ENCODE measurements at regions not wholly inside any gene's neighbourhood (a gene's known extent, or its start where the extent isn't known, plus 50 kb on each side); places are given as distances from the start of the nearest gene placed in this dataset.

DNA sequence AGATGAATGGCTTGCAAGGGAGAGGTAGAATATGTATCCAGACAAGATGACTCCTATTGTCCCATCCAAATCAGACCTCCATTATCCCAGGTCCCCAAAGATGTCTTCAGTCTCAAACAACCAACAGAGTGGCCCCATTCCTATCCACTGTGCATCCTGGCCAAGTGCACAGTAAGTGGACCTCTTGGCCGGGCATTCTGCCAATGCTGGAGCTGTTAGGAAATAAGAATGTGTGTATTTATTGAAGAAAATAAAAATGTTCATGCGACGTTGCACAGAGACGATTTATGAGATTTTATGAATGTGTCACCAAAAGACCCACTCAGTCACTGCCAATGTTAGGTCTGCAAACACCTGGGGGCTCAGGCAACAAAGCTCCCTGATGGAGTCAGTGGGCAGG, 196.0 kb downstream of the MAFB start:
- Histone ChIP-seq H3K9ac (ENCODE audit: low read length) (no peak overlapping the region), H3K27me3 (replicated peaks; ENCODE audit: control insufficient read depth, insufficient read depth, low read length) (peaks cover 11% of the 10 kb centered on the region), H3K4me3 (ENCODE audit: low read length) (no peak overlapping the region), H3K9me3 (ENCODE audit: control insufficient read depth, low read length) (no peaks in the 10 kb centered on the region), H3K4me1 (ENCODE audit: control insufficient read depth, insufficient read depth, low read length) (peaks cover 20% of the 10 kb centered on the region), H3K36me3 (ENCODE audit: control insufficient read depth, insufficient read depth, low read length, severe bottlenecking) (no peaks in the 10 kb centered on the region)
- peak; percentile 63 for DNase-seq (ENCODE audit: low read depth)

DNA sequence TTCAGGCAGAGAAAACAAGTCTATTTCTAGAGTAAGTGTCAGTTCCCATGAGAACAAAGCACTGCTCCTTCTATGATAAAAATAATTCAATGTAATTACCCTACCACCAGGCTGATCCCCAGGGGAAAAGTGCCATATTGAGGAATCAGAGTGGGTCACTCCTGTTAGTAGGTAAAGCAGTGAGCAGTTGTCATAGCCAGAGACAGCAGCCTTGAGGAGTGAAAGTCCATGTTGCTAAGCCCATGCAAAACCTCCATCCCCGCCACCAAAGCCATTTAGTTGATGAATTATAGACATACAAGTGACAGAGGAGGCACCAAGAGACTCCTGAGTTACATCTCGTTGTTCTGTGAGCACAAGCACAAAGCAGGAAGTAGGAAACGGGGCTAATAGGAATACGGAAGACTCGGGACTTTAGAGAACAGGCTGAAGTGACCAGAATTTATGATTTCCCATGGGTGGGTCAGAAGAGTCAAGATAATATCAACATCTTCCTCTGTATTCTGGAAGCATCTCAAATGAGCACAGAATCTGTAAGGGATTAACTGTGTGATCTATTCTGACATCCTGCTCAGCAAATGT, 197.9 kb downstream of the MAFB start:
- Histone ChIP-seq H3K4me3 (ENCODE audit: low read length) (no peak overlapping the region), H3K27me3 (replicated peaks; ENCODE audit: control insufficient read depth, insufficient read depth, low read length) (peaks cover 11% of the 10 kb centered on the region)

DNA sequence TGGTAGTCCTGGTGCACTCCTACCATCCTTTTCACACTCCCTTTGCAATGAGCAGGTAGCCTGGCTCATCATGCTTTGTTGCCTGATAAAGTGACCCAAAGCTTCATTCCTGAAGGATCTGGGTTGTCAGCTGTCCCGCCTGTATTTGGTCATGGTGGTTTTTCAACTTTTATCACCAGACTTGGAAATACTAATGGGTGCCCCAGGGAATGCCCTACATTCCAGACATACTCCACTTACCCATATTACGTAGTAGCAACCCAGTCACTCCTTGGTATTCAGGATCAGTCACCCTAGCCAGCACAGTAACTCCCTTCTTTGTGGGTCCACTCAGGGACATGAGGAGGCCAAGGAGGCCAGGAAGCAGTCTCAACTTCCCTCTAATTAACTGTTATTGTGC, 199.2 kb downstream of the MAFB start:
- DNase-seq (ENCODE audit: low read depth), result peak; percentile 19
- peaks cover 3% of the 10 kb centered on the region for H3K9me3 ChIP-seq (ENCODE audit: control insufficient read depth, low read length)
- no peak overlapping the region for H3K9ac ChIP-seq (ENCODE audit: low read length)
- H3K36me3 ChIP-seq (ENCODE audit: control insufficient read depth, insufficient read depth, low read length, severe bottlenecking), result no peaks in the 10 kb centered on the region
- H3K27me3 ChIP-seq (replicated peaks; ENCODE audit: control insufficient read depth, insufficient read depth, low read length), result peaks cover 11% of the 10 kb centered on the region
- H3K4me3 ChIP-seq (ENCODE audit: low read length), result no peak overlapping the region
- H3K4me1 ChIP-seq (ENCODE audit: control insufficient read depth, insufficient read depth, low read length), result peaks cover 16% of the 10 kb centered on the region

More for the DNA sequence above, 197.9 kb downstream of the MAFB start:
- Histone ChIP-seq H3K4me1 (ENCODE audit: control insufficient read depth, insufficient read depth, low read length) (peaks cover 16% of the 10 kb centered on the region), H3K9ac (ENCODE audit: low read length) (no peak overlapping the region), H3K9me3 (ENCODE audit: control insufficient read depth, low read length) (peaks cover 3% of the 10 kb centered on the region), H3K36me3 (ENCODE audit: control insufficient read depth, insufficient read depth, low read length, severe bottlenecking) (no peaks in the 10 kb centered on the region)
- no peak for DNase-seq (ENCODE audit: low read depth)

DNA sequence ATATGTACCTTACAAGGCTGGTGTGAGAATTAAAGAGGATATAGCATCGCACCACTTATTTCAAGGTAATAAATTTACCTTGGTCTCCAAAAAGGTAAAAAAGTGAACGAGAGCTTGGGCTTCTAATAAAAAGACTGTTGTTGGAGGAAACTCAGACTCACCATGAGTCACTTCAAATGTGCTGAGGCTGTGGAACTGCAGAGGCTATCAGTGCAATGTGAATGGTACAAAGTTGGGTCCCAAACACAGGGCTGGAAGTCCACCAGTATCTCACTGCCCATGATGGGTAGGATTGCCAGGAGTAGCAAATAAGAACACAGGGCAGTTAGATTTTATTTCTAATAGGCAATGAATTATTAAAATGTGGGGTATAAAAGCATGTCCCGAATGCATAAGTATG, 200.6 kb downstream of the MAFB start:
- Histone ChIP-seq H3K9me3 (ENCODE audit: control insufficient read depth, low read length) (peaks cover 3% of the 10 kb centered on the region), H3K36me3 (ENCODE audit: control insufficient read depth, insufficient read depth, low read length, severe bottlenecking) (no peaks in the 10 kb centered on the region), H3K4me1 (ENCODE audit: control insufficient read depth, insufficient read depth, low read length) (peaks cover 12% of the 10 kb centered on the region), H3K4me3 (ENCODE audit: low read length) (no peak overlapping the region), H3K27me3 (replicated peaks; ENCODE audit: control insufficient read depth, insufficient read depth, low read length) (peaks cover 9% of the 10 kb centered on the region), H3K9ac (ENCODE audit: low read length) (no peak overlapping the region)
- no peak for DNase-seq (ENCODE audit: low read depth)

DNA sequence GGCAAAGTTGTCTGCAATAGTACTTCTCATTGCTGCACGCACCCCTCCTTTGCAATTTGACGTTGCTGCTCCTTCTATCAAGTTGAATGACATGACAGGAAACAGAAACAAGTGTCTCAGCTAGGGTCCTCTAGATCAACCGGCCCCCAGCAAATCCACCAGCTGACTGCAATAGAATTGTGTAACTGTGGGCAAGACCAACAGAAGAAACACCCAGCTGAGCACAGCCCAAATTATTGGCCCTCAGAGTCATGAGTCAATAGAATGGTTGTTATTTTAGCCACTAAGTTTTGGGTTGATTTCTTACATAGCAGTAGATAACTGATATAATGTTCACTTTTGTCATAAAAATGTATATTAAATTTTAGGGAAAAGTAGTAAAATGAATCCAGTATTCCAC, 202.7 kb downstream of the MAFB start:
- Histone ChIP-seq H3K36me3 (ENCODE audit: control insufficient read depth, insufficient read depth, low read length, severe bottlenecking) (no peaks in the 10 kb centered on the region), H3K9ac (ENCODE audit: low read length) (no peak overlapping the region), H3K9me3 (ENCODE audit: control insufficient read depth, low read length) (peaks cover 3% of the 10 kb centered on the region), H3K27me3 (replicated peaks; ENCODE audit: control insufficient read depth, insufficient read depth, low read length) (peaks cover 6% of the 10 kb centered on the region), H3K4me1 (ENCODE audit: control insufficient read depth, insufficient read depth, low read length) (peaks cover 11% of the 10 kb centered on the region), H3K4me3 (ENCODE audit: low read length) (no peak overlapping the region)
- DNase-seq (ENCODE audit: low read depth), result no peak

DNA sequence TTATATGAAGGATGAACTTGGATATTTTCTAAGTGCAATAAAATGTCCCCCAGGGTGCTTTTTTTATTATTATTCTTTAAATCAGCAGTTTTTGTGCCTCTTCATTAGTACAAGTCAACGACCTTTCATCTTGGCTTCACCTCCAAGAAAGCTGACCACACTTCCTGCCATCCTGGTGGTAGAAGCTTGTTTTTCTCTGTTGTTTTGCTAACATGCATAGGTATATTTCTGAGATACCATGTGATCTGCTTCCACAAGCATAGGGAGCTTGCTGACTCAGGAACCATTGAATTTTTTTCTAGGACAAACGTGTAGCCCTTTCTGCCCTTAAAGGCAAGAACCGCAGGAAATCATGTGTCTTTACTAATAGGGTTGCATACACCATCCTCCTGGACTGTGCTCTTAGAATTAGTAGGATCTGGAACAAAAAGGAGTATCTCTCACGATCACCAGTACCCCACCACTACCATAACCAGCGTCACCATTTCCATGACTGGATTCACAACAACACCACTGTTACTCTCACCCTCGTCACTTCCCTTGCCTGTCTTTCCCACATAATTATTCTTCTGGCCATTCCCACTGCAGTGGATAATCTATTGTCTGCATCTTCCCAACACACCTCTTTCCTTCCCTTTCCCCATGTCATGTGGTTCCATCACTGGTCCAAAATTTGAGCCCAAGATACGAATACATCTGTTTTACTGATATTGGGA, 207.1 kb downstream of the MAFB start:
- no peaks in the 10 kb centered on the region for H3K27me3 ChIP-seq (replicated peaks; ENCODE audit: control insufficient read depth, insufficient read depth, low read length)
- peaks cover 7% of the 10 kb centered on the region for H3K4me1 ChIP-seq (ENCODE audit: control insufficient read depth, insufficient read depth, low read length)
- no peak for DNase-seq (ENCODE audit: low read depth)
- H3K9ac ChIP-seq (ENCODE audit: low read length), result no peak overlapping the region
- H3K4me3 ChIP-seq (ENCODE audit: low read length), result no peak overlapping the region
- H3K36me3 ChIP-seq (ENCODE audit: control insufficient read depth, insufficient read depth, low read length, severe bottlenecking), result no peaks in the 10 kb centered on the region
- peaks cover 3% of the 10 kb centered on the region for H3K9me3 ChIP-seq (ENCODE audit: control insufficient read depth, low read length)

DNA sequence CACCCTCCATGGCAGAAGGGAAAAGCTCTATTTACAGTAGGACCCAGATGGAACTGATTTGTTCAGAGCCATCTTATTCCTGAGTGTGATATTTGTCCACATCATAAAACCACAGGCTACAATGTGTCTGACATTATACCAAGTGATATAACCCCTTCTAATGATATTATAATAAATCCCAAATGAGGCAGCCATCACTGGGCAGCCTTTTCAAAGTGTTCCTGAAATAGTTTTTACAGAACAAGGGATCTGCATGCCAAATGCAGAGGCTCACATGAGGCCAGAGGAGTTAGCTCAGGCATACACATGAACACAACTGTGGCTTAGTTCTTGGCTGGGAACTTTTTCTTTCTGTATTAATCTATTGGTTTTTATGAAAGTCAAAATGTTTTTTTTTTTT, 207.7 kb downstream of the MAFB start:
- no peaks in the 10 kb centered on the region for H3K36me3 ChIP-seq (ENCODE audit: control insufficient read depth, insufficient read depth, low read length, severe bottlenecking)
- peaks cover 3% of the 10 kb centered on the region for H3K9me3 ChIP-seq (ENCODE audit: control insufficient read depth, low read length)
- H3K4me1 ChIP-seq (ENCODE audit: control insufficient read depth, insufficient read depth, low read length), result peaks cover 7% of the 10 kb centered on the region
- no peak for DNase-seq (ENCODE audit: low read depth)
- H3K27me3 ChIP-seq (replicated peaks; ENCODE audit: control insufficient read depth, insufficient read depth, low read length), result no peaks in the 10 kb centered on the region
- no peak overlapping the region for H3K9ac ChIP-seq (ENCODE audit: low read length)
- H3K4me3 ChIP-seq (ENCODE audit: low read length), result no peak overlapping the region

DNA sequence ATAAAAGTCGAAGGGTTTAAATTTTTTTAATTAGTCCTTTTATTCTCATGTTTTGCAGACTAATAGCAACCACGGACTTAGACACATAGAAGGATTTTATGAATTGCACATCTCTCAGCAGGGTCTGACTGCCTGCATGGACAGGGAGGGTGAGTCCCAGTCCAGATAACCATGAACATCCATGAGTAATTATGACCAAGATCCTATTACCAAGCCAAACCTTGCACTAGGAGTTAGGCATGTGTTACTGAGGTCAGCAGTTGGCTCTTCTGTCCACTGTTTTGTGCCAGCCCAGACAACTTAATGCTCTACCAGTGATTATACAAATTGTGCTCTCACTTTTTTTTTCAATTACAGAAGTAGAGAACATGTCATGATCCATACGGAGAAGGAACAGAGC, 211.2 kb downstream of the MAFB start:
- Histone ChIP-seq H3K4me1 (ENCODE audit: control insufficient read depth, insufficient read depth, low read length) (peaks cover 7% of the 10 kb centered on the region), H3K9ac (ENCODE audit: low read length) (no peak overlapping the region), H3K27me3 (replicated peaks; ENCODE audit: control insufficient read depth, insufficient read depth, low read length) (peaks cover 7% of the 10 kb centered on the region), H3K4me3 (ENCODE audit: low read length) (no peak overlapping the region), H3K36me3 (ENCODE audit: control insufficient read depth, insufficient read depth, low read length, severe bottlenecking) (no peaks in the 10 kb centered on the region), H3K9me3 (ENCODE audit: control insufficient read depth, low read length) (no peaks in the 10 kb centered on the region)
- DNase-seq (ENCODE audit: low read depth), result no peak

DNA sequence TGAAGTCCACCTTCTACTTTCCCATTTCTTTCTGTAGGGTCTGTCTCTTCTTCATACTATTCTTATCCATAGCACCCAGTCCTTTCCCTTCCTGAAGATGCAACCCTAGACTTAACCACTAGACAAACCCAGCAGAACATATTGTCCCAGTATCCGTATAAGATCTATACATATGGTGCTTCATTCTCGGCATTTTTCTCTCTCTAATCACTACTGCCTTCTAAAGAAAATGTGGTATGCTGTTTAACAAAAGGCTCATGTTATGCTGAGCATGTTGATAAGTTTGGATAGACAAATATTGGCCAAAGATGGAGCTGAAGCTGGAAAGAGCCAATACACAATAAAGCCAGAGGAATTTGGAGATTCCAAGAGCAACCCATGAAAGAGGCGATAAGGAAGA, 212.6 kb downstream of the MAFB start:
- Histone ChIP-seq H3K27me3 (replicated peaks; ENCODE audit: control insufficient read depth, insufficient read depth, low read length) (peaks cover 7% of the 10 kb centered on the region), H3K9ac (ENCODE audit: low read length) (no peak overlapping the region), H3K36me3 (ENCODE audit: control insufficient read depth, insufficient read depth, low read length, severe bottlenecking) (no peaks in the 10 kb centered on the region), H3K4me3 (ENCODE audit: low read length) (no peak overlapping the region), H3K4me1 (ENCODE audit: control insufficient read depth, insufficient read depth, low read length) (peaks cover 3% of the 10 kb centered on the region), H3K9me3 (ENCODE audit: control insufficient read depth, low read length) (no peaks in the 10 kb centered on the region)
- DNase-seq (ENCODE audit: low read depth), result no peak

DNA sequence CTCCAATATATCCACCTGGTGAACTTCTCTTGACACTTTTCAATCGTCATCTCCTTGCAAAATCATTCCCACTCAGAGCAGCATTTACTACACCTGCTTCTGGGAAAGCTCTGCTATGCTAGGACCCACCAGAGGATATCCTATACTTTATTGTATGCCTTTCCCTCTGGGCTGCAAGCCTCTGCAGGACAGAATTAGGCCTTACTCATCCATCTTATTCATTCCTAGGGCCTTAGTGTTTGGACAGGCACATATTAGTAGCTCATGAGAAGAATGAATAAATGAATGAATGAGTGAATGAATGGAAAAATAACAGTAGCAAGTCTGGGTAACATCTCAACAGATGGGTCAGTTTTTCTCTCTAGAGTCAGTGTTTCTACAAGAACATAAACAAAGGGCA, 216.1 kb downstream of the MAFB start:
- peaks cover 5% of the 10 kb centered on the region for H3K4me1 ChIP-seq (ENCODE audit: control insufficient read depth, insufficient read depth, low read length)
- no peak for DNase-seq (ENCODE audit: low read depth)
- no peak overlapping the region for H3K4me3 ChIP-seq (ENCODE audit: low read length)
- no peak overlapping the region for H3K9ac ChIP-seq (ENCODE audit: low read length)
- peaks cover 7% of the 10 kb centered on the region for H3K27me3 ChIP-seq (replicated peaks; ENCODE audit: control insufficient read depth, insufficient read depth, low read length)
- H3K36me3 ChIP-seq (ENCODE audit: control insufficient read depth, insufficient read depth, low read length, severe bottlenecking), result no peaks in the 10 kb centered on the region
- no peaks in the 10 kb centered on the region for H3K9me3 ChIP-seq (ENCODE audit: control insufficient read depth, low read length)

DNA sequence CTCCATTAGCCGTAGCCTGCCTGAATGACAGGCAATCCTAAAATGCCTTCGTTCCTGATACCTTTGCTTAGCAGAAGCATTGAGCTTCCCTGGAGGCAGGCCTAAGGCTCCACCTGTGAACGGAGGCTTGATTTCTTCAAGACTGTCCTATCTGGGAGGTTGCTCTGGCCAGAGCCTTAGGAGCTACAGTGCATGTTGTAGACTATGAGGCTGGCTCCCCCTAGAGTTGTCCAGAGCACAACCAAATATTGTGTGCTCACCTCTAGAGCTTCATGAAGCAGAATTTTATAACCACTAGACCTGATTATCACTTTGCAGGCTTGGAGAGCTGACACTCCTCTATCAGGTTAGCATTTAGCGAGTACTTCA, 217.8 kb downstream of the MAFB start:
- Histone ChIP-seq H3K36me3 (ENCODE audit: control insufficient read depth, insufficient read depth, low read length, severe bottlenecking) (no peaks in the 10 kb centered on the region), H3K4me3 (ENCODE audit: low read length) (no peak overlapping the region), H3K27me3 (replicated peaks; ENCODE audit: control insufficient read depth, insufficient read depth, low read length) (peaks cover 7% of the 10 kb centered on the region), H3K9ac (ENCODE audit: low read length) (no peak overlapping the region), H3K9me3 (ENCODE audit: control insufficient read depth, low read length) (no peaks in the 10 kb centered on the region), H3K4me1 (ENCODE audit: control insufficient read depth, insufficient read depth, low read length) (peaks cover 5% of the 10 kb centered on the region)
- no peak for DNase-seq (ENCODE audit: low read depth)

All from adipocyte (in vitro differentiated cells).